ENCODE measurements at regions not wholly inside any gene's neighbourhood (a gene's known extent, or its start where the extent isn't known, plus 50 kb on each side); places are given as distances from the start of the nearest gene placed in this dataset.

DNA sequence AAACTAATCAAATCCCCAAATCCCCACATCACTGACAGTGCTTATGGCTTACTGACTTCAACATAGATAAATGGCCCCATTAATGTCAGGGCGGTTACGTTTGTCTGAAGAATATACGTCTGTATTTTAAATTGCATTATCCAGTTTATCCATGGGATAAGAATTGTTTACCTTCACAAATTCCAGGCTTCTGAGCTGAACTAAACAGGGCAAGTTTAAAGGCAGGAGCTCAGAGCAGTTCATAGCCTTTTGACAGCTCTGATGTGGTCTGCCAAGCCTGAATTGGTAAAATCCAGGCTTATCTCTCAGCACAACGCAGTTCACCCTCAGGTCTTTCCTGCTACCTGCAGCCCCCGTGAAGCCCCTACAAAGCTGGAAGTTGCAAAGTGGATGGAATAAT, 79.5 kb upstream of the GREM2 start:
- ATAC-seq (no peak), FAIRE-seq (no peak), DNase-seq (ENCODE audit: low read depth, low spot score) (no peak)
- H3K36me3 ChIP-seq (ENCODE audit: control insufficient read depth in 2 of 2, insufficient read depth in 2 of 2, low read length in 1 of 2), result no peaks in the 10 kb centered on the region
- CTCF ChIA-PET, result interaction anchor here (1.5 to 3.0 kb wide), 2 partner anchors 233 to 237 kb away, joined by 8 to 13 read pairs; no protein-coding TSS in a partner anchor
- SMC1A ChIA-PET (ENCODE audit: uncharacterized antibody, unreplicated experiment), result interaction anchor here (1.8 kb wide), 1 partner anchor 236 kb away, joined by 7 read pairs; no protein-coding TSS in a partner anchor
- BruUV-seq (replicated peaks), result no TSS peak
- H3K27ac ChIP-seq (ENCODE audit: control insufficient read depth, insufficient read depth), result no peak overlapping the region
- no peaks in the 10 kb centered on the region for H3K79me2 ChIP-seq (ENCODE audit: control insufficient read depth, insufficient read depth, low read length)
- no peak overlapping the region for H3K4me2 ChIP-seq (ENCODE audit: control insufficient read depth, insufficient read depth)
- TF ChIP-seq CBFB (IDR thresholded peaks at IDR 0.05; ENCODE audit: low read depth) (no peak), MYC (IDR thresholded peaks at IDR 0.05; ENCODE audit: insufficient read depth, insufficient read length, insufficient replicate concordance, low read length, severe bottlenecking) (no peak), CEBPB (IDR thresholded peaks at IDR 0.05; ENCODE audit: borderline replicate concordance in 1 of 2, low read depth in 2 of 2, low read length in 2 of 2) (no peak), FOXK2 (IDR thresholded peaks at IDR 0.05) (no peak)
- in situ Hi-C loops (cut with MboI), result no loop called here
- H3K27me3 ChIP-seq (replicated peaks in 1 of 2; ENCODE audit: control insufficient read depth in 2 of 2, insufficient read depth in 2 of 2, low read length in 1 of 2), result no peaks in the 10 kb centered on the region
- RAD21 ChIA-PET (ENCODE audit: unreplicated experiment), result interaction anchor here (1.6 kb wide), 1 partner anchor 236 kb away, joined by 7 read pairs; no protein-coding TSS in a partner anchor
- POLR2A ChIA-PET, result no interaction called here
- H4K20me1 ChIP-seq (ENCODE audit: control insufficient read depth, insufficient read depth), result no peaks in the 10 kb centered on the region
- no peak overlapping the region for H3K4me3 ChIP-seq
- H3K4me1 ChIP-seq (ENCODE audit: control insufficient read depth, insufficient read depth, low read length), result no peaks in the 10 kb centered on the region
- intact Hi-C loops (cut with micrococcal nuclease; ENCODE audit: unreplicated experiment), result no loop called here
- 63% methylated on average over 5 of the region's 5 CpGs for WGBS (ENCODE audit: insufficient coverage, insufficient replicate concordance, low lambda C conversion rate, missing lambda C conversion rate)
- no peaks in the 10 kb centered on the region for H3K9me3 ChIP-seq (replicated peaks; ENCODE audit: control insufficient read depth, insufficient read depth, low read length)
- H2AFZ ChIP-seq (ENCODE audit: control insufficient read depth, low read depth, low read length), result no peak overlapping the region
- H3K9ac ChIP-seq (ENCODE audit: control insufficient read depth, insufficient read depth, low read length), result no peak overlapping the region

GRCh38 chr1:240687820-240688219, 75.9 kb upstream of the GREM2 start:
- ChIA-PET SMC1A (ENCODE audit: uncharacterized antibody, unreplicated experiment) (no interaction called here), CTCF (no interaction called here), POLR2A (no interaction called here), RAD21 (ENCODE audit: unreplicated experiment) (no interaction called here)
- FAIRE-seq (no peak), DNase-seq (ENCODE audit: low read depth, low spot score) (no peak), ATAC-seq (no peak)
- Histone ChIP-seq H2AFZ (ENCODE audit: control insufficient read depth, low read depth, low read length) (no peak overlapping the region), H4K20me1 (ENCODE audit: control insufficient read depth, insufficient read depth) (no peaks in the 10 kb centered on the region), H3K4me2 (ENCODE audit: control insufficient read depth, insufficient read depth) (no peak overlapping the region), H3K79me2 (ENCODE audit: control insufficient read depth, insufficient read depth, low read length) (no peaks in the 10 kb centered on the region), H3K27ac (ENCODE audit: control insufficient read depth, insufficient read depth) (no peak overlapping the region), H3K36me3 (ENCODE audit: control insufficient read depth in 2 of 2, insufficient read depth in 2 of 2, low read length in 1 of 2) (no peaks in the 10 kb centered on the region), H3K4me1 (ENCODE audit: control insufficient read depth, insufficient read depth, low read length) (no peaks in the 10 kb centered on the region), H3K9ac (ENCODE audit: control insufficient read depth, insufficient read depth, low read length) (no peak overlapping the region), H3K27me3 (replicated peaks in 1 of 2; ENCODE audit: control insufficient read depth in 2 of 2, insufficient read depth in 2 of 2, low read length in 1 of 2) (no peaks in the 10 kb centered on the region), H3K4me3 (no peak overlapping the region), H3K9me3 (replicated peaks; ENCODE audit: control insufficient read depth, insufficient read depth, low read length) (no peaks in the 10 kb centered on the region)
- in situ Hi-C loops (cut with MboI), result no loop called here
- BruUV-seq (replicated peaks), result no TSS peak
- TF ChIP-seq, protein P1, sequence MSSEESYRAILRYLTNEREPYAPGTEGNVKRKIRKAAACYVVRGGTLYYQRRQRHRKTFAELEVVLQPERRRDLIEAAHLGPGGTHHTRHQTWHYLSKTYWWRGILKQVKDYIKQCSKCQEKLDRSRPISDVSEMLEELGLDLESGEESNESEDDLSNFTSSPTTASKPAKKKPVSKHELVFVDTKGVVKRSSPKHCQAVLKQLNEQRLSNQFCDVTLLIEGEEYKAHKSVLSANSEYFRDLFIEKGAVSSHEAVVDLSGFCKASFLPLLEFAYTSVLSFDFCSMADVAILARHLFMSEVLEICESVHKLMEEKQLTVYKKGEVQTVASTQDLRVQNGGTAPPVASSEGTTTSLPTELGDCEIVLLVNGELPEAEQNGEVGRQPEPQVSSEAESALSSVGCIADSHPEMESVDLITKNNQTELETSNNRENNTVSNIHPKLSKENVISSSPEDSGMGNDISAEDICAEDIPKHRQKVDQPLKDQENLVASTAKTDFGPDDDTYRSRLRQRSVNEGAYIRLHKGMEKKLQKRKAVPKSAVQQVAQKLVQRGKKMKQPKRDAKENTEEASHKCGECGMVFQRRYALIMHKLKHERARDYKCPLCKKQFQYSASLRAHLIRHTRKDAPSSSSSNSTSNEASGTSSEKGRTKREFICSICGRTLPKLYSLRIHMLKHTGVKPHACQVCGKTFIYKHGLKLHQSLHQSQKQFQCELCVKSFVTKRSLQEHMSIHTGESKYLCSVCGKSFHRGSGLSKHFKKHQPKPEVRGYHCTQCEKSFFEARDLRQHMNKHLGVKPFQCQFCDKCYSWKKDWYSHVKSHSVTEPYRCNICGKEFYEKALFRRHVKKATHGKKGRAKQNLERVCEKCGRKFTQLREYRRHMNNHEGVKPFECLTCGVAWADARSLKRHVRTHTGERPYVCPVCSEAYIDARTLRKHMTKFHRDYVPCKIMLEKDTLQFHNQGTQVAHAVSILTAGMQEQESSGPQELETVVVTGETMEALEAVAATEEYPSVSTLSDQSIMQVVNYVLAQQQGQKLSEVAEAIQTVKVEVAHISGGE (CRISPR knock-in tag; IDR thresholded peaks at IDR 0.05), result no peak
- TF ChIP-seq MEF2B (IDR thresholded peaks at IDR 0.05; ENCODE audit: partially characterized antibody, poor library complexity, severe bottlenecking), result no peak
- intact Hi-C loops (cut with micrococcal nuclease; ENCODE audit: unreplicated experiment), result no loop called here
- 2% methylated on average over 4 of the region's 4 CpGs for WGBS (ENCODE audit: insufficient coverage, insufficient replicate concordance, low lambda C conversion rate, missing lambda C conversion rate)
